ENCODE measurements at regions not wholly inside any gene's neighbourhood (a gene's known extent, or its start where the extent isn't known, plus 50 kb on each side); places are given as distances from the start of the nearest gene placed in this dataset.

DNA sequence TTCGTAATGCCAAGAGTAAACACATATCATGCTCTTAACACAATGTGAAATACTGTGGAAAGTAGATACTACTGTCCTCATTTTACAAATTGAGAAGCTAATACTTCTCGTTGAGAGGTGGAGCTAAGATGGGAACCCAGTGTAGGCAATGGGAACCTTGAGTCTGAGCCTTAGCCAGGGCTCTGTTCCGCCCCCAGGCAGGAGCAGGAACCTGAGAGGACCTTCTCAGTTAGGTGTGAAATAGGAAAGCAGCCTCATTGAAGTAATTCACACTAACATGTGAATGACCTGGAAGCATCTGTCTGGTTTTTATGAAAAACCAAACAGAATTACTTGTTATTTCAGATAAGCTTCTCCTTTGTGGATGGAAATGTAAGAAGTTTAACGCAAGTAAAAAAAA lies 62.6 kb upstream of the RBFOX1 start:
- H3K27ac ChIP-seq (ENCODE audit: low read depth, low read length), result no peak overlapping the region
- H2BK12ac ChIP-seq (ENCODE audit: low read length), result no peak overlapping the region
- no peaks in the 10 kb centered on the region for H3K27me3 ChIP-seq (ENCODE audit: insufficient read depth, low read length)
- no peak overlapping the region for H2AFZ ChIP-seq (ENCODE audit: insufficient read depth, low read length, poor library complexity)
- no peak overlapping the region for H3K14ac ChIP-seq (ENCODE audit: low read length)
- H3K4me2 ChIP-seq (ENCODE audit: low read length), result no peak overlapping the region
- no peak overlapping the region for H3K18ac ChIP-seq (ENCODE audit: low read length)
- H3K4me3 ChIP-seq (ENCODE audit: low read depth, low read length), result no peak overlapping the region
- no peak overlapping the region for H2BK5ac ChIP-seq (ENCODE audit: low read depth, low read length, poor library complexity)
- peaks cover 2% of the 10 kb centered on the region for H3K9me3 ChIP-seq (ENCODE audit: insufficient read depth, low read depth, low read length)
- H3K9ac ChIP-seq (ENCODE audit: low read length), result no peak overlapping the region
- H3K4me1 ChIP-seq (ENCODE audit: control insufficient read depth in 1 of 2, insufficient read depth in 2 of 2, low read length in 2 of 2), result no peaks in the 10 kb centered on the region
- no peak for DNase-seq
- H4K8ac ChIP-seq (ENCODE audit: low read depth, low read length), result no peak overlapping the region
- H4K12ac ChIP-seq (ENCODE audit: low read depth, low read length), result no peak overlapping the region
- H3K79me1 ChIP-seq (ENCODE audit: low read length), result no peaks in the 10 kb centered on the region
- H3K4ac ChIP-seq (ENCODE audit: low read depth, low read length), result no peak overlapping the region
- no peaks in the 10 kb centered on the region for H3K79me2 ChIP-seq (ENCODE audit: control insufficient read depth, insufficient read depth, low read length, poor library complexity)
- no peak overlapping the region for H4K91ac ChIP-seq (ENCODE audit: low read depth, low read length)
- no peak overlapping the region for H2BK120ac ChIP-seq (ENCODE audit: insufficient read depth, low read length, poor library complexity)
- no CpG with 5 or more reads among the region's 4 CpGs for WGBS (ENCODE audit: extremely low coverage, insufficient coverage, insufficient read length)
- no peaks in the 10 kb centered on the region for H3K36me3 ChIP-seq (ENCODE audit: control insufficient read depth in 1 of 2, insufficient read depth in 2 of 2, low read length in 2 of 2)
- no peak overlapping the region for H3K23ac ChIP-seq (ENCODE audit: low read length)
- H2AK5ac ChIP-seq (ENCODE audit: low read length), result no peak overlapping the region

DNA sequence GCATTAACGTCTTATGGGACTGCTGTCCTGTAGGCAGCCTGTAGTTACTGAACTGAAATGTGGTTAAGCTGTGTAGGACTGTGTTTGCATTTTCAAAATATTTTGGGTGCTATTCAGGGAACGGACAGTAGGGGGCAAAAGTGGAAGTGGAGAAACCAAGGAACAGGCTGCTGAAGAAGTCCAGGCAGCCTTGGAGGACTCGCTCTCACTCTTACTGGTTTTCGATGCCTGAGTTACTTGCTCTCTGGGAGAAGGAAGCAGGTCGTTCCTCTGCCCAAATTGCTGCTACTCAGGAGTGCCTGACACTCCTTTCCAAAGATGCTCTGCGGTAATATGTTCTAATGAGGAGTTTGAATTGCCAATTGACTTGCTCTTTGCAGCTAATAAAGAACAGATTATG lies 64.5 kb upstream of the RBFOX1 start:
- Histone ChIP-seq H3K79me2 (ENCODE audit: control insufficient read depth, insufficient read depth, low read length, poor library complexity) (no peaks in the 10 kb centered on the region), H2AFZ (ENCODE audit: insufficient read depth, low read length, poor library complexity) (no peak overlapping the region), H3K4me2 (ENCODE audit: low read length) (no peak overlapping the region), H3K14ac (ENCODE audit: low read length) (no peak overlapping the region), H3K4me3 (ENCODE audit: low read depth, low read length) (no peak overlapping the region), H2BK5ac (ENCODE audit: low read depth, low read length, poor library complexity) (no peak overlapping the region), H3K9me3 (ENCODE audit: insufficient read depth, low read depth, low read length) (peaks cover 2% of the 10 kb centered on the region), H4K12ac (ENCODE audit: low read depth, low read length) (no peak overlapping the region), H2AK5ac (ENCODE audit: low read length) (no peak overlapping the region), H3K18ac (ENCODE audit: low read length) (no peak overlapping the region), H2BK12ac (ENCODE audit: low read length) (no peak overlapping the region), H4K91ac (ENCODE audit: low read depth, low read length) (no peak overlapping the region), H4K8ac (ENCODE audit: low read depth, low read length) (no peak overlapping the region), H2BK120ac (ENCODE audit: insufficient read depth, low read length, poor library complexity) (no peak overlapping the region), H3K79me1 (ENCODE audit: low read length) (no peaks in the 10 kb centered on the region), H3K23ac (ENCODE audit: low read length) (no peak overlapping the region), H3K4ac (ENCODE audit: low read depth, low read length) (no peak overlapping the region), H3K4me1 (ENCODE audit: control insufficient read depth in 1 of 2, insufficient read depth in 2 of 2, low read length in 2 of 2) (no peaks in the 10 kb centered on the region), H3K9ac (ENCODE audit: low read length) (no peak overlapping the region), H3K36me3 (ENCODE audit: control insufficient read depth in 1 of 2, insufficient read depth in 2 of 2, low read length in 2 of 2) (no peaks in the 10 kb centered on the region), H3K27ac (ENCODE audit: low read depth, low read length) (no peak overlapping the region), H3K27me3 (ENCODE audit: insufficient read depth, low read length) (no peaks in the 10 kb centered on the region)
- peak in 1 of 2 donors; percentile 57 for DNase-seq
- WGBS (ENCODE audit: extremely low coverage, insufficient coverage, insufficient read length), result no CpG with 5 or more reads among the region's 6 CpGs

DNA sequence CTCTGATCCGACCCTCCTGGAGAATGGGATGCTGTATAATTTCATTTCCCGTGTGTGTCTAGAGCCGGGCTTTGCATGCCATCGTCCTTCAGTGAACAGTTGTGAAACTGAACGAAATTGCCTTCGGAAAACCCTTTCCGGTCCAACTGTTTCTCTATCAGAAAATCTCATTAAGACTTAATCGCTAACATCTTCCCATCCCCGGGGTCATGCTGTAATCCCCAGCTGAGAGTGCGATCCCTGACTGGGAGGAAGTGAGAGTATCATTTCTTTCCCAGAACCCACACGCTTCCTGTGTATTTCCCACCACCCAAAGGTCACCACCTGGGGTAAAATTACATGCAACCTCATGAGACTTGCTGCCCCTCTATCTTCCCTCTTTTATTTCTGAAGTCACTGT lies 75.6 kb upstream of the RBFOX1 start:
- no peaks in the 10 kb centered on the region for H3K27me3 ChIP-seq (ENCODE audit: insufficient read depth, low read length)
- no peak overlapping the region for H2BK12ac ChIP-seq (ENCODE audit: low read length)
- H3K4me1 ChIP-seq (ENCODE audit: control insufficient read depth in 1 of 2, insufficient read depth in 2 of 2, low read length in 2 of 2), result no peaks in the 10 kb centered on the region
- no peak overlapping the region for H2BK5ac ChIP-seq (ENCODE audit: low read depth, low read length, poor library complexity)
- H4K91ac ChIP-seq (ENCODE audit: low read depth, low read length), result no peak overlapping the region
- no peak overlapping the region for H2AFZ ChIP-seq (ENCODE audit: insufficient read depth, low read length, poor library complexity)
- no peak overlapping the region for H3K4me2 ChIP-seq (ENCODE audit: low read length)
- no peaks in the 10 kb centered on the region for H3K9me3 ChIP-seq (ENCODE audit: insufficient read depth, low read depth, low read length)
- H3K27ac ChIP-seq (ENCODE audit: low read depth, low read length), result no peak overlapping the region
- H4K12ac ChIP-seq (ENCODE audit: low read depth, low read length), result no peak overlapping the region
- H3K79me2 ChIP-seq (ENCODE audit: control insufficient read depth, insufficient read depth, low read length, poor library complexity), result no peaks in the 10 kb centered on the region
- no peaks in the 10 kb centered on the region for H3K79me1 ChIP-seq (ENCODE audit: low read length)
- H3K23ac ChIP-seq (ENCODE audit: low read length), result no peak overlapping the region
- no peak overlapping the region for H3K4ac ChIP-seq (ENCODE audit: low read depth, low read length)
- no peak overlapping the region for H3K18ac ChIP-seq (ENCODE audit: low read length)
- H3K9ac ChIP-seq (ENCODE audit: low read length), result no peak overlapping the region
- no peak overlapping the region for H4K8ac ChIP-seq (ENCODE audit: low read depth, low read length)
- H2AK5ac ChIP-seq (ENCODE audit: low read length), result no peak overlapping the region
- H2BK120ac ChIP-seq (ENCODE audit: insufficient read depth, low read length, poor library complexity), result no peak overlapping the region
- no CpG with 5 or more reads among the region's 11 CpGs for WGBS (ENCODE audit: extremely low coverage, insufficient coverage, insufficient read length)
- H3K36me3 ChIP-seq (ENCODE audit: control insufficient read depth in 1 of 2, insufficient read depth in 2 of 2, low read length in 2 of 2), result no peaks in the 10 kb centered on the region
- no peak overlapping the region for H3K4me3 ChIP-seq (ENCODE audit: low read depth, low read length)
- H3K14ac ChIP-seq (ENCODE audit: low read length), result no peak overlapping the region
- no peak for DNase-seq

DNA sequence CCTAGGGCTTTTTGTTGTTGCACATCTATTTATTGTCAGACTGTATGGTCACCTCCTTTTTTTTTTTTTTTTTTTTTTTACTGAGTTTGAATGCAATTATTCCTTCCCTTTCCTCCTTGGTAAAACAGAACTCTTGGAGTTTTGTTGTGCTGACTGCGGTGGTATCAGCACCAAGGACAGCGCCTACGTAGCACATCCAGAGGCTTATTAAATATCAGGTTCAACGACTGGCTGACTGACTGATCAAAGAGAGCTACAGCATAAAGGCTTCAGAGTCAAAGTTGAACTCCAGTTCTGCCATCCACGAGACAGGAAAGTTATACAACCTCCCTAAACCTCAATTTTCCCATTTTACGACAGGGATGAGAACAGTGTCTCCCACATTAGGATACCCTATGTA lies 86.1 kb upstream of the RBFOX1 start:
- Histone ChIP-seq H3K18ac (ENCODE audit: low read length) (no peak overlapping the region), H3K9ac (ENCODE audit: low read length) (no peak overlapping the region), H4K8ac (ENCODE audit: low read depth, low read length) (no peak overlapping the region), H3K79me2 (ENCODE audit: control insufficient read depth, insufficient read depth, low read length, poor library complexity) (no peaks in the 10 kb centered on the region), H4K91ac (ENCODE audit: low read depth, low read length) (no peak overlapping the region), H3K79me1 (ENCODE audit: low read length) (no peaks in the 10 kb centered on the region), H2AFZ (ENCODE audit: insufficient read depth, low read length, poor library complexity) (no peak overlapping the region), H2AK5ac (ENCODE audit: low read length) (no peak overlapping the region), H3K27me3 (ENCODE audit: insufficient read depth, low read length) (no peaks in the 10 kb centered on the region), H3K4ac (ENCODE audit: low read depth, low read length) (no peak overlapping the region), H2BK12ac (ENCODE audit: low read length) (no peak overlapping the region), H3K36me3 (ENCODE audit: control insufficient read depth in 1 of 2, insufficient read depth in 2 of 2, low read length in 2 of 2) (no peaks in the 10 kb centered on the region), H2BK5ac (ENCODE audit: low read depth, low read length, poor library complexity) (no peak overlapping the region), H4K12ac (ENCODE audit: low read depth, low read length) (no peak overlapping the region), H3K4me1 (ENCODE audit: control insufficient read depth in 1 of 2, insufficient read depth in 2 of 2, low read length in 2 of 2) (no peaks in the 10 kb centered on the region), H3K23ac (ENCODE audit: low read length) (no peak overlapping the region), H2BK120ac (ENCODE audit: insufficient read depth, low read length, poor library complexity) (no peak overlapping the region), H3K14ac (ENCODE audit: low read length) (no peak overlapping the region), H3K4me3 (ENCODE audit: low read depth, low read length) (no peak overlapping the region), H3K9me3 (ENCODE audit: insufficient read depth, low read depth, low read length) (no peaks in the 10 kb centered on the region), H3K4me2 (ENCODE audit: low read length) (no peak overlapping the region), H3K27ac (ENCODE audit: low read depth, low read length) (no peak overlapping the region)
- peak in 1 of 2 donors; percentile 16 for DNase-seq
- no CpG with 5 or more reads among the region's 6 CpGs for WGBS (ENCODE audit: extremely low coverage, insufficient coverage, insufficient read length)
